Lung (tissue), 11 donors: ENCODE measurements at regions not wholly inside any gene's neighbourhood (a gene's known extent, or its start where the extent isn't known, plus 50 kb on each side); places are given as distances from the start of the nearest gene placed in this dataset.

Experiments
- ATAC-seq: fragments of 200-7000 bp; cut with Tn5 transposase; one replicate; pipeline ENCODE4 v1.9.1; 2020; ENCODE audit warnings: moderate number of reproducible peaks; ENCODE audit not compliant: insufficient read depth, low FRiP score
- DNase-seq, 3 donors: peaks; one replicate each; pipeline ENCODE4 v3.0.0-alpha.2; 2013 to 2017
- H3K27ac ChIP-seq, 2 donors: one replicate each; pipeline ENCODE4 v1.5.1; 2013; ENCODE audit warnings: mild to moderate bottlenecking in 2 of 2, moderate library complexity in 2 of 2, control low read depth in 1 of 2, inconsistent platforms in 1 of 2, low read depth in 1 of 2, low read length in 1 of 2
- H3K27me3 ChIP-seq, 3 donors: one replicate each; pipeline ENCODE4 v1.5.1; 2013; ENCODE audit warnings: low read length in 2 of 3; ENCODE audit not compliant: control insufficient read depth in 3 of 3, insufficient read depth in 3 of 3
- H3K36me3 ChIP-seq, 4 donors: one replicate each; pipeline ENCODE4 v1.5.1; 2013; ENCODE audit warnings: low read length in 4 of 4, mild to moderate bottlenecking in 1 of 4, moderate library complexity in 1 of 4; ENCODE audit not compliant: control insufficient read depth in 4 of 4, insufficient read depth in 4 of 4
- H3K4me1 ChIP-seq, 5 donors: one replicate each; pipeline ENCODE4 v1.5.1; 2013; ENCODE audit warnings: low read length in 5 of 5, mild to moderate bottlenecking in 2 of 5, moderate library complexity in 1 of 5; ENCODE audit not compliant: control insufficient read depth in 5 of 5, insufficient read depth in 5 of 5
- H3K4me3 ChIP-seq: one replicate; pipeline ENCODE4 v1.5.1; 2013; ENCODE audit warnings: mild to moderate bottlenecking, control low read depth, moderate library complexity
- H3K9ac ChIP-seq, 2 donors: one replicate each; pipeline ENCODE4 v1.5.1; 2013; ENCODE audit warnings: low read length in 2 of 2, control low read depth in 1 of 2; ENCODE audit not compliant: insufficient read depth in 1 of 2
- H3K9me3 ChIP-seq, 4 donors: one replicate each; pipeline ENCODE4 v1.5.1; 2013; ENCODE audit warnings: low read length in 3 of 4, mild to moderate bottlenecking in 1 of 4, moderate library complexity in 1 of 4; ENCODE audit not compliant: control insufficient read depth in 4 of 4, insufficient read depth in 3 of 4
- WGBS, 2 donors: extraction: QIAGEN DNeasy Blood & Tissue Kit; methylation state at CpG; one replicate each; pipeline ENCODE4 v1.1.7; 2013; 5-methylcytosine and 5-hydroxymethylcytosine counted together
- TF ChIP-seq, protein P1 (sequence below): IDR thresholded peaks from 2 replicates; pipeline ENCODE4 v1.5.1; 2012; ENCODE audit warnings: mild to moderate bottlenecking; ENCODE audit errors: control extremely low read depth, extremely low read depth
- donor health status: control.
- donor health status: control.
- donor health status: Bipolar disorder and iron deficiency.
- donor health status: healthy.
- donor health status: DM: yes; HTN: yes; CAD: no.

DNA sequence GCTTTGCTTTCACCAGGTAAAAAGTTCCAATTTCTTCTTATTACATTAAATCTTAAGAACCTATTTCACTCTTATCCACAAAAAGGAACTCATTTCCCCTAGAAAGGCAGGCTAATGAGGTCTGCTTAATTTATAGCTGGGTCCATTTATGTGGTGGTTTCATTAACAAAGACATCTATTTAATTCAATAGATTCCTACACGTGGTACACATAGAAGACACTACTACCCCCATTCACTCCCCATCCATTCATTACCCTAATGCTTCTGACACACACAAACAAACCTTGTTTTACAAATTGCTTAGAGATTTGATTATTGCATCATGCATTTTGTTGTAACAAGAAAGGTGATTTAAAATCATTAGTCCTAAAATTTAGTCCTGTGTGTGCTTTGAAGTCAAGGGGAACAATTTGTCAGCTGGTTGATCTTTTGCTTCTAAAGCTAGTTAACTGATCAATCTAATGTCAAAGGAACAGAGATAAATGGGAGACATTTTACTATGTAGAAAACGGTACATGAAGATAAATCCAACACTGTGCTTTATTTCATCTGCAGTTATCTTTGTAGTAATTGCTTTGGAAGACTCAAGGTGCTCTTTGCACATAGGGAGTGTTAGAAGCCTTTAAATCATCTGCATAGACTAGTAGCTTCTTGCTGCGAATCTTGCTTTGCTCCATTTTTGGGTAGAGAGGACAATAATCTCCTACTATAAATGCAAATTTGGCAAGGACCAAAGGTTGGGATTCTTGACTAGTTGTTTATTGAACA lies 379.2 kb downstream of the CDH11 start:
- H3K9ac ChIP-seq = no peak overlapping the region
- 81 to 82% methylated on average over 3 of the region's 3 CpGs for WGBS, 2 donors
- no peaks in the 10 kb centered on the region for H3K36me3 ChIP-seq
- H3K9me3 ChIP-seq = peaks cover 0 to 1% (median 0%) of the 10 kb centered on the region in 4 donors
- DNase-seq (no peak), ATAC-seq (no peak)
- peaks cover 0 to 17% (median 0%) of the 10 kb centered on the region in 5 donors for H3K4me1 ChIP-seq
- TF ChIP-seq, protein P1, sequence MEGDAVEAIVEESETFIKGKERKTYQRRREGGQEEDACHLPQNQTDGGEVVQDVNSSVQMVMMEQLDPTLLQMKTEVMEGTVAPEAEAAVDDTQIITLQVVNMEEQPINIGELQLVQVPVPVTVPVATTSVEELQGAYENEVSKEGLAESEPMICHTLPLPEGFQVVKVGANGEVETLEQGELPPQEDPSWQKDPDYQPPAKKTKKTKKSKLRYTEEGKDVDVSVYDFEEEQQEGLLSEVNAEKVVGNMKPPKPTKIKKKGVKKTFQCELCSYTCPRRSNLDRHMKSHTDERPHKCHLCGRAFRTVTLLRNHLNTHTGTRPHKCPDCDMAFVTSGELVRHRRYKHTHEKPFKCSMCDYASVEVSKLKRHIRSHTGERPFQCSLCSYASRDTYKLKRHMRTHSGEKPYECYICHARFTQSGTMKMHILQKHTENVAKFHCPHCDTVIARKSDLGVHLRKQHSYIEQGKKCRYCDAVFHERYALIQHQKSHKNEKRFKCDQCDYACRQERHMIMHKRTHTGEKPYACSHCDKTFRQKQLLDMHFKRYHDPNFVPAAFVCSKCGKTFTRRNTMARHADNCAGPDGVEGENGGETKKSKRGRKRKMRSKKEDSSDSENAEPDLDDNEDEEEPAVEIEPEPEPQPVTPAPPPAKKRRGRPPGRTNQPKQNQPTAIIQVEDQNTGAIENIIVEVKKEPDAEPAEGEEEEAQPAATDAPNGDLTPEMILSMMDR = no peak
- no peak overlapping the region for H3K27ac ChIP-seq
- H3K4me3 ChIP-seq = no peak overlapping the region
- no peaks in the 10 kb centered on the region for H3K27me3 ChIP-seq

DNA sequence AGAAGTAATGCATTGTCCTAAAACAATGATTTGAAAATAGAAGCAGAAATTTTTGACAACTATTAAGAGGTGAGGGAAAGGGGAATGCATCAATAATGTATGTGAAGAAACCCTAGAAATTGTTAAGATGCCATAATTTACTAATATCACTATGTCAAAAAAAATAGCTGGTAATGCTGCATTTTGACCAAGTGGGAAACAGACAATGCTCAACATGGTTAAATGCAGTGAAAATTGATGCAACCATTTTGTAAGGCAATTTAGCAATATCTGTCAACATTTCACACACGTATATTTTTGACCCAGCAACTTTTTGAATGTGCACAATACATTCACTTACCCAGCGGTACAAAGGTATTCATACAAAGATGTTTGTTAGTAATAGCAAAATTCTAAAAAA lies 381.6 kb downstream of the CDH11 start:
- Histone ChIP-seq H3K9ac (no peak overlapping the region), H3K27me3 (no peaks in the 10 kb centered on the region), H3K9me3 (peaks cover 0 to 2% (median 0%) of the 10 kb centered on the region in 4 donors), H3K27ac (no peak overlapping the region), H3K36me3 (no peaks in the 10 kb centered on the region), H3K4me3 (no peak overlapping the region), H3K4me1 (peaks cover 0 to 4% (median 0%) of the 10 kb centered on the region in 5 donors)
- no peak for ATAC-seq
- no peak for DNase-seq
- WGBS, 2 donors = 64 to 95% methylated on average over 2 of the region's 2 CpGs
- TF ChIP-seq, protein P1 = no peak

DNA sequence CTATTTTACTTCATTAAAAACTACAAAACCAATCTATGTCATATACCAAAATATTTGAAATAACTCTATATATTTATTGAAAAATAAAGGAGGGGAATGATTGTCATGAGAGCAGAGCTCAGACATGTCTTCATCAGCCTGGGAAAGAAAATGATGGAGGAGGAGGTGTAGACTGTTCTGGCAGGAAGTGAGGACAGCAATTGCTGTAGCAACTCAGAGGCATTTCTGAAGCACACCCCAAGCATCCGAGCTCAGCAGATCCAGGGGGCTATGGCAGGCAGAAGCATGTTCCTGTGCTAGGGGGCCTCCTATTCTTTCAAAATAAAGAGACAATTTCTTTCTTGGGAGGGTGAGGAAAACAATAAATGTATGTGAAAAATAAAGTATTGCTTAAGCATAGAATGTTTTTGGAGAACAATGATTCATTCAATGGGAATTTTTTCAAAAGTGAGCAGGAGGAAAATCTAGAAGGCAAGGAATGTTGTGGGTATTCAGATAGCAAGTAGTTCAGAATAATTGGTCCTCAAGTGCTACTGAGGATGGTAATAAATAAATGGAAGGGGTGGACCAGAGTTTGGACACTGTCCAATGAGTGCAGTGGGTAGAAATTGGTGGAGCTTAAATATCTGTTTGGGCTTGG lies 383.4 kb downstream of the CDH11 start:
- Histone ChIP-seq H3K27ac (no peak overlapping the region), H3K27me3 (no peaks in the 10 kb centered on the region), H3K4me1 (no peaks in the 10 kb centered on the region), H3K4me3 (no peak overlapping the region), H3K9me3 (peaks cover 0 to 2% (median 0%) of the 10 kb centered on the region in 4 donors), H3K9ac (no peak overlapping the region), H3K36me3 (no peaks in the 10 kb centered on the region)
- ATAC-seq = no peak
- TF ChIP-seq, protein P1 = no peak
- whole genome bisulfite sequencing, 2 donors = 87 to 91% methylated on average over 1 of the region's 1 CpG
- DNase-seq = no peak
